SK-N-SH (cell line): ENCODE measurements at regions not wholly inside any gene's neighbourhood (a gene's known extent, or its start where the extent isn't known, plus 50 kb on each side); places are given as distances from the start of the nearest gene placed in this dataset.
A peak's percentile ranks its signal among the peaks of the same experiment; 100 is the strongest.

Source experiments
- CTCF ChIA-PET: fragments of 300-600, 350-600 bp; formaldehyde crosslinking; extraction: SDS; loops from one replicate; lab custom pipeline; 2021; lab: Yijun Ruan, JAX
- POLR2A ChIA-PET: fragments of 350-600 bp; sonication (Branson Sonifier 250); formaldehyde crosslinking; extraction: SDS; loops from one replicate; lab custom pipeline; 2020; ENCODE audit warnings: antibody characterized with exemption, inconsistent platforms; lab: Yijun Ruan, JAX
- DNase-seq: peaks from one replicate; pipeline ENCODE4 v3.0.0; 2012
- H2AFZ ChIP-seq: fragments of 200-600 bp; sonication (generic); 2 replicates; pipeline ENCODE4 v1.8.1; 2016; ENCODE audit warnings: antibody characterized with exemption, mild to moderate bottlenecking, low read depth
- H3F3A ChIP-seq: fragments of 200-600 bp; sonication (generic); replicated peaks from 2 replicates; pipeline ENCODE3; 2016; ENCODE audit warnings: antibody characterized with exemption, mild to moderate bottlenecking; ENCODE audit not compliant: insufficient read depth
- H3K27ac ChIP-seq, 2 experiments: fragments of 200-500 bp in 1 of 2; fragments of 200-600 bp in 1 of 2; sonication (Bioruptor generic) in 1 of 2; sonication (generic), shearing (Covaris generic) in 1 of 2; 2 replicates each; pipeline versions ENCODE4 v1.5.1 to v1.6.1; 2014 to 2016; ENCODE audit warnings: low read depth in 2 of 2, inconsistent platforms in 1 of 2, low read length in 1 of 2, mild to moderate bottlenecking in 1 of 2, mixed read lengths in 1 of 2
- H3K27me3 ChIP-seq: fragments of 200-600 bp; sonication (generic), shearing (Covaris generic); 2 replicates; pipeline ENCODE4 v1.6.1; 2016; ENCODE audit warnings: mixed run types; ENCODE audit not compliant: insufficient read depth
- H3K36me3 ChIP-seq, 2 experiments: fragments of 200-500 bp in 1 of 2; fragments of 200-600 bp in 1 of 2; sonication (Bioruptor generic) in 1 of 2; sonication (generic) in 1 of 2; replicated peaks in 1 of 2; 2 replicates each; pipeline versions ENCODE3 to v1.5.1; 2014 to 2016; ENCODE audit warnings: low read length in 1 of 2, mild to moderate bottlenecking in 1 of 2; ENCODE audit not compliant: insufficient read depth in 2 of 2, control insufficient read depth in 1 of 2
- H3K4me1 ChIP-seq, 2 experiments: fragments of 200-500 bp in 1 of 2; fragments of 200-600 bp in 1 of 2; sonication (Bioruptor generic) in 1 of 2; sonication (generic), shearing (Covaris generic) in 1 of 2; 2 replicates each; pipeline versions ENCODE4 v1.5.1 to v1.6.1; 2014 to 2016; ENCODE audit warnings: low read depth in 1 of 2, low read length in 1 of 2, mixed run types in 1 of 2; ENCODE audit not compliant: insufficient read depth in 2 of 2, control insufficient read depth in 1 of 2
- H3K4me2 ChIP-seq: fragments of 200-600 bp; sonication (generic), shearing (Covaris generic); 2 replicates; pipeline ENCODE4 v1.6.1; 2017; ENCODE audit warnings: mixed run types
- H3K4me3 ChIP-seq, 2 experiments: fragments of 200-500 bp in 1 of 2; fragments of 200-600 bp in 1 of 2; sonication (Bioruptor generic) in 1 of 2; sonication (generic), shearing (Covaris generic) in 1 of 2; 2 replicates each; pipeline versions ENCODE4 v1.5.1 to v1.8.1; 2014 to 2016; ENCODE audit warnings: low read depth in 2 of 2, inconsistent platforms in 1 of 2, low read length in 1 of 2, mild to moderate bottlenecking in 1 of 2, mixed read lengths in 1 of 2, moderate library complexity in 1 of 2
- H3K79me2 ChIP-seq: fragments of 200-600 bp; sonication (generic); 2 replicates; pipeline ENCODE4 v1.8.1; 2017; ENCODE audit warnings: mild to moderate bottlenecking; ENCODE audit not compliant: insufficient read depth
- H3K9ac ChIP-seq: fragments of 200-600 bp; sonication (generic); 2 replicates; pipeline ENCODE4 v1.6.1; 2017; ENCODE audit warnings: mixed run types
- H3K9me2 ChIP-seq: fragments of 200-600 bp; sonication (generic); 2 replicates; pipeline ENCODE4 v1.6.1; 2017; ENCODE audit warnings: mixed run types
- H3K9me3 ChIP-seq: fragments of 200-600 bp; sonication (generic); 2 replicates; pipeline ENCODE4 v1.6.1; 2017; ENCODE audit warnings: mixed run types, mild to moderate bottlenecking, moderate library complexity
- H4K20me1 ChIP-seq: fragments of 200-600 bp; sonication (generic); 2 replicates; pipeline ENCODE4 v1.6.1; 2017; ENCODE audit warnings: mild to moderate bottlenecking, mixed run types; ENCODE audit not compliant: insufficient read depth
- CTCF ChIP-seq: fragments of 200-600 bp; sonication (generic); IDR thresholded peaks from 2 replicates; pipeline ENCODE4 v1.6.1; 2017; ENCODE audit warnings: antibody characterized with exemption, mild to moderate bottlenecking, moderate library complexity
- GABPA ChIP-seq: IDR thresholded peaks from 2 replicates; pipeline ENCODE4 v1.4.0; 2012; ENCODE audit warnings: low read depth, mild to moderate bottlenecking
- NRF1 ChIP-seq: IDR thresholded peaks from 2 replicates; pipeline ENCODE4 v1.6.1; 2012; ENCODE audit warnings: low read depth, mild to moderate bottlenecking, low read length
- RAD21 ChIP-seq: IDR thresholded peaks from 2 replicates; pipeline ENCODE4 v1.6.1; 2012; ENCODE audit warnings: mild to moderate bottlenecking, low read length
- REST ChIP-seq: IDR thresholded peaks from 2 replicates; pipeline ENCODE4 v1.6.1; 2012; ENCODE audit warnings: mild to moderate bottlenecking, low read depth, low read length, moderate library complexity
- SIN3A ChIP-seq: IDR thresholded peaks from 2 replicates; pipeline ENCODE4 v1.6.1; 2012; ENCODE audit warnings: low read depth, mild to moderate bottlenecking, low read length, moderate library complexity, borderline replicate concordance
- WGBS: methylation state at CpG from one replicate; pipeline ENCODE4 v1.1.6; 2017; ENCODE audit warnings: low lambda C conversion rate; 5-methylcytosine and 5-hydroxymethylcytosine counted together

- no peak for TF ChIP-seq SIN3A
- no peak for TF ChIP-seq REST
- no peak for TF ChIP-seq RAD21
- no peak for TF ChIP-seq NRF1
- TF ChIP-seq GABPA: no peak
Measured at GRCh38 chr4:180455226-180455625, 1788.0 kb upstream of the TENM3 start (continued).

GRCh38 chr4:180456928-180457327 is 1786.3 kb upstream of the TENM3 start:
- H3K9ac ChIP-seq: no peak overlapping the region
- no peaks in the 10 kb centered on the region for H3K9me3 ChIP-seq
- no peak overlapping the region for H3K27ac ChIP-seq
- no peak for DNase-seq
- H3K79me2 ChIP-seq: no peaks in the 10 kb centered on the region
- H3F3A ChIP-seq: no peaks in the 10 kb centered on the region
- H3K36me3 ChIP-seq: no peaks in the 10 kb centered on the region
- H3K4me2 ChIP-seq: no peak overlapping the region
- POLR2A ChIA-PET: no interaction called here
- peak overlapping the region in 1 of 2 experiments; percentile 6; a peak in 1 of 4 replicates for H3K4me3 ChIP-seq
- CTCF ChIA-PET: no interaction called here
- no peaks in the 10 kb centered on the region for H3K9me2 ChIP-seq
- no peaks in the 10 kb centered on the region for H3K4me1 ChIP-seq
- H3K27me3 ChIP-seq: peaks cover 6% of the 10 kb centered on the region; the same call in 1 of the 2 replicates
- TF ChIP-seq CTCF (peak; percentile 38; the same call in 1 of the 2 replicates), REST (no peak)
- 11% methylated on average over 12 of the region's 12 CpGs for WGBS
- H2AFZ ChIP-seq: no peak overlapping the region
- H4K20me1 ChIP-seq: no peaks in the 10 kb centered on the region
